ENCODE measurements at regions not wholly inside any gene's neighbourhood (a gene's known extent, or its start where the extent isn't known, plus 50 kb on each side); places are given as distances from the start of the nearest gene placed in this dataset.

- TF ChIP-seq POLR2A (IDR thresholded peaks at IDR 0.05; ENCODE audit: low read depth) (no peak), CTCF (IDR thresholded peaks at IDR 0.05) (no peak), POLR2AphosphoS5 (IDR thresholded peaks at IDR 0.05) (no peak)
These were observed 137.8 kb downstream of the SAMMSON start for GRCh38 chr3:70137366-70137765.

Data from esophagus muscularis mucosa (tissue), 3 donors.